GM19023 (cell line): ENCODE measurements at regions not wholly inside any gene's neighbourhood (a gene's known extent, or its start where the extent isn't known, plus 50 kb on each side); places are given as distances from the start of the nearest gene placed in this dataset.

Source experiments
- ATAC-seq: cut with Tn5 transposase; IDR thresholded peaks from one replicate; pipeline ENCODE4 v1.9.1; 2021; ENCODE audit warnings: mild to moderate bottlenecking, moderate library complexity; ENCODE audit not compliant: unreplicated experiment

DNA sequence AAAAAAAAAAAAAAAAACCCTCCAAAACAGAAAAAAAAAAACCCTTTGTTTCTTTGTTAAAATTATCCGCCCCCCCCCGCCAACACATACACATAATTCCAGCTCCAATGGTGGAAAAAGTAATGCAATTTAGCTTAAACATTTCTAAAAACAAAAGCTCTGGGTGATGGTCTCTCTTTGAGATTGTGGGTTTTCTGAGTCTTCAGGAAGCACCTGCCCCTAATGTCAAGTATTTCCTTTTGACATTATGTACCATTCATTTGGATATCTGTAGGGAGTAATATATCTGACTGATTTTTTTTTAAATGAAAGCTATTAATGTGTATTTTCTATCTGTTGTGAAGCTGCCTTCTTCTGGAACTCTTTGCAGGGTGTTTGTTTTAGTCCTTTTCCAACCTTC, 389.7 kb downstream of the TAF11L14 start:
- ATAC-seq = no peak

- ATAC-seq = no peak
Measured at GRCh38 chr5:18024542-18024941, 390.3 kb downstream of the TAF11L14 start.

GRCh38 chr5:18027241-18027867, 393.1 kb downstream of the TAF11L14 start:
- no peak for ATAC-seq

DNA sequence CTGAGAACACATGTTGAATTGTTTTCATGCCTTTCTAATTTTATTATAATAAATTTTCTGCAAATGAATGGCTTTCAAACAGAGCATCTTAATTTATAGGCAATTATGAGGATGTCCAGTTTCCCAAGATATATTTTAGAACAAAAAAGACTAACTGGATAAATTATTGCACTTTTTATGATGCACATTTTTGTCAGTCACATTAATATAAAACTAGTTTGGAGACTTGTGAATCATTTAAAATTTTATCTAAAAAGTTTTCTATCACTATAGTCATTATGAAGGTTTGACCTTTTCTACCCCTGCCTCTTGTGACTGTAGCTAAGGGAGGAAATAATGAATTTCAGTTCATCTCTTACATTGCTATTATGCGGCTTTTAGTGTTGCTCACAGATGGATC, 393.8 kb downstream of the TAF11L14 start:
- ATAC-seq = no peak

- no peak for ATAC-seq
Measured at GRCh38 chr5:18032744-18033143, 398.5 kb downstream of the TAF11L14 start.

GRCh38 chr5:18036531-18036930, 402.3 kb downstream of the TAF11L14 start:
- ATAC-seq = no peak

GRCh38 chr5:18037718-18038117, 403.5 kb downstream of the TAF11L14 start:
- no peak for ATAC-seq

GRCh38 chr5:18043344-18043743, 409.1 kb downstream of the TAF11L14 start:
- ATAC-seq = no peak

DNA sequence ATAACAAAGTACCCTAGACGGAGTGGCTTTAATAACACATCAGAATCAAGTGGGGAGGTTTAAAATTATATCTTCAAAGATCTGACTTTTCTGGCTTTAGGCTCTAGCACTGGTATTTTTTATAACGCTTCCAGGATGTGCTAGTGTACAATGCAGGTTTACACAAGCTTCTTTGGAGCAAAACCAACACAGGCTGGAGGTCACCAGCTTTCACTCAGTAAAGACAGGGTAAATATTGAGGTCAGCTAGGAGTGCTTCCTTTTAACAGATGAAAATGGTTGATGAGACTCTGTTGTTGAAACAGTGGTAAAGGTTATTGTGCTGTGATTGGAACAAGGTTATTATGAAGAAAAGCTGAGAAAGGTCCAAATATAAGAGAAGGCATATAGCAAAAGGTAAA, 414.2 kb downstream of the TAF11L14 start:
- no peak for ATAC-seq

DNA sequence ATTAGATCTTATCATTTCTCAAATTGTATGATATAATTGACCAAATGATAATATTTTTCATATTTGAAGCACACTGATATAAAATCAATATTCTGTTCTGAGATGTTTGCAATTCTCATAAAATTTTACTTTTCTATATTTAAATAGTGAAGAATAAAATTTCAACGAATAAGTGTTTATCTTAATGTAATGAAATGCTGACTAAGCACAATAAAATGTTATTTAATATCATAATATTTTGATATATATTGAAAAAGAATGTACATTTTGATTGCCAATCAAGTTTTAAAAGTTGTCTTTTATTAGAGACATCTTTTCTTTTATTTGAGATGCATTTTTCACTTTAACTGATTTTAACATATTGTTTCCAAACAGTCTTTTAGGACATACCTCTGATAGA, 416.1 kb downstream of the TAF11L14 start:
- ATAC-seq = no peak

DNA sequence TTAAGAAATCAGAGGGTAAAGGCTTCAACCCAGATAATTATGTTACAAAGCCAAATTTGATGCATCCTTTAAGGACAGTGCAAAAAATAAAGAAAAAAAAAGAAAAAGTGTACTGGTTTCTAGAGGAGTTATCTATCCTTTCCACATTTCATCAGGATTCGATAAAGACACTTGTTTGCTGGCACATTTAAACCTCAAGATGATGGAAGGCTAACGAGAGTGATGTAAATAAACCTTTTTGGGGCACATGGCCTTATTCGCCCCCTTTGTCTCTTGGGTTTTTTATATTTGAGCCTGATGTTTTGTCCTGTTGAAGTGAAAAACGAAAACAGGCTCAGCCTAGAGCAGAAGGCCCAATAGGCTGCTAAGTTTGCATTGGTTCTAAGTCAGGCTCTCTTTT, 416.5 kb downstream of the TAF11L14 start:
- ATAC-seq = no peak

DNA sequence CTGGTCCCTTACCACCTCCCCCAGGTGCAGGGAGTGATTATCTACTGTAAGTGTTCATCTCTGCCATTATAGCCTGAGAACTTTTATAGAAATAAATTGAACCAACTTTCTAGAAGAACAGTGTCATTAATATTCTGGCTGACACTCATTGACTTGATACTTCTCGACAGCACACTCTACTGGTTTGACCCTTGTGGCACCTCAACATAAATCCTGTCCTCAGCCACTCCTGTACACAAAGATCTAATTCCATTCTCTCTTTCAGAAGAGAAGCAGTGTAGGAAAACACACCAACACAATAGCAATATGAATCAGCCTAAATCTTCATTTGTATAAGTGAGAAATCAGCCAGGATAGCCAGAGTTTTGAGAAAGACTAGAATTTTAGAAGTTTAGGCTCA, 417.7 kb downstream of the TAF11L14 start:
- no peak for ATAC-seq

- no peak for ATAC-seq
Measured at GRCh38 chr5:18052569-18052968, 418.3 kb downstream of the TAF11L14 start.

- no peak for ATAC-seq
Measured at GRCh38 chr5:18057725-18058124, 423.5 kb downstream of the TAF11L14 start.

GRCh38 chr5:18067615-18068014, 433.4 kb downstream of the TAF11L14 start:
- no peak for ATAC-seq

GRCh38 chr5:18068826-18069225, 434.6 kb downstream of the TAF11L14 start:
- ATAC-seq = no peak

DNA sequence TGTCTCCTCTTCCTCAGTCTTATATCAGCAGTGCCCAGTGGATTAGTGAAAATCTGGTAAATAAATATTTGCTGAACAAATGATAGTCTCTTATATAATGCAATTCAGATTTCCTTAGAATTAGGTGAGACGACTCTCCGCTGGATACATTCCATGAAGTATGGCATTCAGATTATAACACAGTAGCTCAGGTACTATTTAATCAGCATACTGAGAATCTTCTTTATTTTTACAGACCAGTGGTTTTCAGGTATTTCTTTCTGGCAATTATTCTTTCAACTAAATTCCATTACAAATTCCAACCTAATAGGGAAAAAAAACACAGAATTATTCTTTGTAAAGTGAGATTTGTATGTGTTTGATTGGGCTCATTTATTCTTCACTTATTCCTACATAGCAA, 435.5 kb downstream of the TAF11L14 start:
- no peak for ATAC-seq

GRCh38 chr5:18072600-18072999, 438.3 kb downstream of the TAF11L14 start:
- no peak for ATAC-seq

DNA sequence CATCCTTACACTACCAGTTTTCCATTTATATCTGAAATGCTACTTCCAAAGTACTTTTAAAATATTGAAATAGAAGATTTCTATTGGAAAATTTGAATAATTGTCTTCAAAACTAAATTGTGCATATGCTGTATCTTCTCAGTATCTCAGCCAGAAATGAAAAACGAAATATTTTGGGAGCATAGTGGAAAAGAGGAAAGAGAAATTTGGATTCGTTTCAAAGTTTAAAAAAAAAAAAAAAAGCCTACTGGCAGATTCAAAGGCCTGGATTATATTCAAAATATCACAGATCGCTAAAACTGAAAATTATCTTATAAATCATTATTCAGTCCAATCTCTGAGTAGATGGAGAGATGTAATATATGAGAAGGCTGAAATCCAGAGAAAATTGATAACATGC, 440.7 kb downstream of the TAF11L14 start:
- ATAC-seq = no peak

DNA sequence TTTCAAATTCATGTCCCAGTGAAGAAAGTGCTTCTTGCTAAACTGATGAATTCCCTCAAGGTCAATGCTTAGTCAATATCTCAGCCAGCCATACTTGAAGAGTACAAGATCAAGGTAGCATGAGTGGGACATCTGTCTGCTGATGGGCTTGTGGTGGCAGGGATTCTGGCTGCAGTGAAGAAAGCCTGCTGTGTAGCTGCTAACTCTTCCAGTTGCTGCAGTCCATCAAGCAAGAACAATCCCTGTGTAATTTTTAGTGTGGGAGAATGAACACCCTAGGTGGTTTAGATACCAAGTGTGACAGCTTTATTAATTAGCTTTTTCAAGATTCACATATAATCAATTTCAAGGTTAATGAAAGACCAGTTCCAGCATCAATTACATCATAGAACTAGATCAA, 443.9 kb downstream of the TAF11L14 start:
- no peak for ATAC-seq

- no peak for ATAC-seq
Measured at GRCh38 chr5:18079831-18080230, 445.6 kb downstream of the TAF11L14 start.

GRCh38 chr5:18088020-18088579, 453.8 kb downstream of the TAF11L14 start:
- ATAC-seq = no peak

- ATAC-seq = no peak
Measured at GRCh38 chr5:18090177-18090576, 455.9 kb downstream of the TAF11L14 start.
